ENCODE measurements at regions not wholly inside any gene's neighbourhood (a gene's known extent, or its start where the extent isn't known, plus 50 kb on each side); places are given as distances from the start of the nearest gene placed in this dataset.

- H3K4me3 Mint-ChIP-seq (ENCODE audit: unreplicated experiment), result no peak overlapping the region
- ChIA-PET POLR2A (no interaction called here), CTCF (no interaction called here)
- H3K27ac Mint-ChIP-seq (ENCODE audit: low read depth, unreplicated experiment), result no peak overlapping the region
- no peaks in the 10 kb centered on the region for H3K27me3 Mint-ChIP-seq (ENCODE audit: insufficient read depth, unreplicated experiment)
- intact Hi-C loops (cut with micrococcal nuclease), result no loop called here
- no TSS peak for BruUV-seq (replicated peaks)
- no peak for DNase-seq (ENCODE audit: unreplicated experiment)
- peaks cover under 1% of the 10 kb centered on the region for H3K4me1 Mint-ChIP-seq (ENCODE audit: insufficient read depth, unreplicated experiment)
- TF ChIP-seq, protein P1, sequence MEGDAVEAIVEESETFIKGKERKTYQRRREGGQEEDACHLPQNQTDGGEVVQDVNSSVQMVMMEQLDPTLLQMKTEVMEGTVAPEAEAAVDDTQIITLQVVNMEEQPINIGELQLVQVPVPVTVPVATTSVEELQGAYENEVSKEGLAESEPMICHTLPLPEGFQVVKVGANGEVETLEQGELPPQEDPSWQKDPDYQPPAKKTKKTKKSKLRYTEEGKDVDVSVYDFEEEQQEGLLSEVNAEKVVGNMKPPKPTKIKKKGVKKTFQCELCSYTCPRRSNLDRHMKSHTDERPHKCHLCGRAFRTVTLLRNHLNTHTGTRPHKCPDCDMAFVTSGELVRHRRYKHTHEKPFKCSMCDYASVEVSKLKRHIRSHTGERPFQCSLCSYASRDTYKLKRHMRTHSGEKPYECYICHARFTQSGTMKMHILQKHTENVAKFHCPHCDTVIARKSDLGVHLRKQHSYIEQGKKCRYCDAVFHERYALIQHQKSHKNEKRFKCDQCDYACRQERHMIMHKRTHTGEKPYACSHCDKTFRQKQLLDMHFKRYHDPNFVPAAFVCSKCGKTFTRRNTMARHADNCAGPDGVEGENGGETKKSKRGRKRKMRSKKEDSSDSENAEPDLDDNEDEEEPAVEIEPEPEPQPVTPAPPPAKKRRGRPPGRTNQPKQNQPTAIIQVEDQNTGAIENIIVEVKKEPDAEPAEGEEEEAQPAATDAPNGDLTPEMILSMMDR (IDR thresholded peaks at IDR 0.05; ENCODE audit: unreplicated experiment), result no peak
- H3K9me3 Mint-ChIP-seq (ENCODE audit: unreplicated experiment), result no peaks in the 10 kb centered on the region
- no peaks in the 10 kb centered on the region for H3K36me3 Mint-ChIP-seq (ENCODE audit: insufficient read depth, unreplicated experiment)
Measured at GRCh38 chr7:137086896-137087295, 218.4 kb downstream of the CHRM2 start.

- no peaks in the 10 kb centered on the region for H3K27me3 Mint-ChIP-seq (ENCODE audit: insufficient read depth, unreplicated experiment)
- no TSS peak for BruUV-seq (replicated peaks)
- H3K4me3 Mint-ChIP-seq (ENCODE audit: unreplicated experiment), result no peak overlapping the region
- intact Hi-C loops (cut with micrococcal nuclease), result no loop called here
- peaks cover 5% of the 10 kb centered on the region for H3K4me1 Mint-ChIP-seq (ENCODE audit: insufficient read depth, unreplicated experiment)
- H3K36me3 Mint-ChIP-seq (ENCODE audit: insufficient read depth, unreplicated experiment), result no peaks in the 10 kb centered on the region
- ChIA-PET CTCF (interaction anchor here (0.9 kb wide), 1 partner anchor 213 kb away, joined by 3 read pairs; no protein-coding TSS in a partner anchor), POLR2A (interaction anchor here (1.5 kb wide), 1 partner anchor 8 kb away, joined by 3 read pairs; no protein-coding TSS in a partner anchor)
- H3K9me3 Mint-ChIP-seq (ENCODE audit: unreplicated experiment), result no peaks in the 10 kb centered on the region
- TF ChIP-seq, protein P1 (IDR thresholded peaks at IDR 0.05; ENCODE audit: unreplicated experiment), result no peak
- DNase-seq (ENCODE audit: unreplicated experiment), result no peak
- H3K27ac Mint-ChIP-seq (ENCODE audit: low read depth, unreplicated experiment), result no peak overlapping the region
Measured at GRCh38 chr7:137084607-137085380, 216.3 kb downstream of the CHRM2 start.

DNA sequence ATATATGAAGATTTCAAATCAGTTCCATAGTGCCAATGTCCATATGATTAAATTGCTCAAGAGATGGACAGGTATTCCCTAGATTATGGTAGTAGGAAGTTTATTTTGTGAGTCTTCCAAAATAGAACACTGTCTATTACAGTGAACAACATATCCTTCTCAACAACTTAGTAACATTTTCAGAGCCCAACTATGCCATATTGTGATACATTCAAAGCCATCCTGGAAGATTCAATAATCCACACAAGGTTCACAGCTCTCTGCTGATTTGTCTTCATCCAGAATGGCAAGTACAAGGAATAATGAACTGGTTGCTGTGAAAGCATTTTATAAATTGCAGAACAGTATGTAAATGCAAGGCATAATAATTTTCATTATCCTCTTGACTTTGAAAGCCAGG lies 213.9 kb downstream of the CHRM2 start:
- BruUV-seq (replicated peaks), result no TSS peak
- CTCF ChIA-PET, result no interaction called here
- POLR2A ChIA-PET, result no interaction called here
- no peak overlapping the region for H3K27ac Mint-ChIP-seq (ENCODE audit: low read depth, unreplicated experiment)
- intact Hi-C loops (cut with micrococcal nuclease), result no loop called here
- no peaks in the 10 kb centered on the region for H3K36me3 Mint-ChIP-seq (ENCODE audit: insufficient read depth, unreplicated experiment)
- DNase-seq (ENCODE audit: unreplicated experiment), result no peak
- H3K4me1 Mint-ChIP-seq (ENCODE audit: insufficient read depth, unreplicated experiment), result peaks cover 10% of the 10 kb centered on the region
- peaks cover 5% of the 10 kb centered on the region for H3K9me3 Mint-ChIP-seq (ENCODE audit: unreplicated experiment)
- TF ChIP-seq, protein P1 (IDR thresholded peaks at IDR 0.05; ENCODE audit: unreplicated experiment), result no peak
- H3K4me3 Mint-ChIP-seq (ENCODE audit: unreplicated experiment), result no peak overlapping the region
- no peaks in the 10 kb centered on the region for H3K27me3 Mint-ChIP-seq (ENCODE audit: insufficient read depth, unreplicated experiment)

DNA sequence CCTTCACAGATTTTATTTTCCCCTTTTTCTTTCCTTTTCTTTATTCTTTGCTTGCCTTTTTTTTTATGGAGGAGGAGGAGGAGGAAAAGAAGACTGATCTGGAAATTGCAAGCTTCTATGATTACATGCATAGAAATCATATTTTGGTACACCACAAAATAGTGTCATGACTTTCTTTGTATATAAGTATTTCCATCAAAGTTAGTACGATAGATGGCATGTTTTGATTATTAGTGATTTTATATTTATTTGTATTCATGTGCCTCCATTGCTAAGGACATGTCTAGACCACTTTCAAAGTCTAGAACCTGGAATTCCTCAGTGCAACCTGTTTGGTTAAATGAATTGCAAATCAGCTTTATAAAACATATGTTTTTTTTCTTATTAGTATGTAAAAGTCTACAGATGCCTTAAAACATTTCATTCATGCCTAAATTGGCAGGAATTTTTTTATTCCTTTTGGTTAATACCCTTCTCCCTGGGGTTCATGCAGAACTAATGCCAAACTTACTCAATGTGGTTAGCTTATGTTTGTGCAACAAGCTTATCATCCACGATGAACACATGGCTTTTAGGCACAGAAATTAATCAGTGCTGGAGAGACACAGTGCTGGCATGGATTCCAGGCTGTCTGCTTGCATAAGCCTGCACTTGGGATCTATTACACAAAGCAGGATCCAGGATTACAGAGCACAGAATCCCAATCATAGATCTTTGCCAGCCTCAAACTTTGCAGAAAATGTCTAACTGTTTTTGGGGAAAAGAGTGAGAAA lies 213.1 kb downstream of the CHRM2 start:
- ChIA-PET CTCF (interaction anchor here (0.6 kb wide), 1 partner anchor 94 kb away, joined by 4 read pairs; no protein-coding TSS in a partner anchor), POLR2A (no interaction called here)
- Mint-ChIP-seq H3K9me3 (ENCODE audit: unreplicated experiment) (peaks cover 5% of the 10 kb centered on the region), H3K27me3 (ENCODE audit: insufficient read depth, unreplicated experiment) (no peaks in the 10 kb centered on the region), H3K27ac (ENCODE audit: low read depth, unreplicated experiment) (no peak overlapping the region), H3K36me3 (ENCODE audit: insufficient read depth, unreplicated experiment) (no peaks in the 10 kb centered on the region), H3K4me1 (ENCODE audit: insufficient read depth, unreplicated experiment) (peaks cover 10% of the 10 kb centered on the region), H3K4me3 (ENCODE audit: unreplicated experiment) (no peak overlapping the region)
- BruUV-seq (replicated peaks), result no TSS peak
- intact Hi-C loops (cut with micrococcal nuclease), result no loop called here
- peak; percentile 71 for DNase-seq (ENCODE audit: unreplicated experiment)
- TF ChIP-seq, protein P1 (IDR thresholded peaks at IDR 0.05; ENCODE audit: unreplicated experiment), result no peak
